HG02973 (cell line): ENCODE measurements at regions not wholly inside any gene's neighbourhood (a gene's known extent, or its start where the extent isn't known, plus 50 kb on each side); places are given as distances from the start of the nearest gene placed in this dataset.
"Not testable (repeated sequence)": the region's sequence is repeated elsewhere in the genome, so short reads cannot be mapped to it uniquely, and the experiment has no call there.

Experiments used
- ATAC-seq: cut with Tn5 transposase; IDR thresholded peaks from one replicate; pipeline ENCODE4 v1.9.1; 2021; ENCODE audit warnings: moderate library complexity; ENCODE audit not compliant: unreplicated experiment

DNA sequence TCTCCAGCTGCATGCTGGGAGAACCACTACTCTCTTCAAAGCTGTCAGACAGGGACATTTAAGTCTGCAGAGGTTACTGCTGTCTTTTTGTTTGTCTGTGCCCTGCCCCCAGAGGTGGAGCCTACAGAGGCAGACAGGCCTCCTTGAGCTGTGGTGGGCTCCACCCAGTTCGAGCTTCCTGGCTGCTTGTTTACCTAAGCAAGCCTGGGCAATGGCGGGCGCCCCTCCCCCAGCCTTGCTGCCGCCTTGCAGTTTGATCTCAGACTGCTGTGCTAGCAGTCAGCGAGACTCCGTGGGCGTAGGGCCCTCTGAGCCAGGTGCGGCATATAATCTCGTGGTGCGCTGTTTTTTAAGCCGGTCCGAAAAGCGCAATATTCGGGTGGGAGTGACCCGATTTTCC lies 215.0 kb downstream of the STIM2 start:
- ATAC-seq = not testable (repeated sequence)

DNA sequence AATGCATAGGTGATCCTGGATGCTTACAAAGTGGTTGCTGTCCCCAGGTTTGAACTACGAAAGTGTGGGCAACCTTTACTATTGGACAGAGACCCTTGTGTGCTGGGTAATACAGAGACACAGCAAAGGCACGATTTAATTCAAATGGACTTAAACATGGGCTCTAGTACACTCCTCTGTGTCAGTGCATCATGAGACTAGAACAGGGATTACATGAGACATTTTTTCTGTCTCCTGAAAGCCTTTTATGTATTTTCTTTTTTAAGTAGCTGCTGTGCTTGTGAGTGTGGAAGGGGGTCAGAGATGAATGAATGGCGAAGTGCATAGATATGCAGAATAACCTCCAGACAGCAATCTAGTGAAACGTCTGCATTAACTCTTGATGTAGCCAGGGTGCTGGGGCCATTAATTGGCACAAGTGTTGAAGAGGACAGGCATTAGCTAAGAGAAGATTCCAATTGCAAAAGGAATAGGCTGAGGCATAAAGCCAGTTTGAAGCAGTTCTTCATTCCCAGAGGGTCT lies 218.4 kb downstream of the STIM2 start:
- no peak for ATAC-seq

DNA sequence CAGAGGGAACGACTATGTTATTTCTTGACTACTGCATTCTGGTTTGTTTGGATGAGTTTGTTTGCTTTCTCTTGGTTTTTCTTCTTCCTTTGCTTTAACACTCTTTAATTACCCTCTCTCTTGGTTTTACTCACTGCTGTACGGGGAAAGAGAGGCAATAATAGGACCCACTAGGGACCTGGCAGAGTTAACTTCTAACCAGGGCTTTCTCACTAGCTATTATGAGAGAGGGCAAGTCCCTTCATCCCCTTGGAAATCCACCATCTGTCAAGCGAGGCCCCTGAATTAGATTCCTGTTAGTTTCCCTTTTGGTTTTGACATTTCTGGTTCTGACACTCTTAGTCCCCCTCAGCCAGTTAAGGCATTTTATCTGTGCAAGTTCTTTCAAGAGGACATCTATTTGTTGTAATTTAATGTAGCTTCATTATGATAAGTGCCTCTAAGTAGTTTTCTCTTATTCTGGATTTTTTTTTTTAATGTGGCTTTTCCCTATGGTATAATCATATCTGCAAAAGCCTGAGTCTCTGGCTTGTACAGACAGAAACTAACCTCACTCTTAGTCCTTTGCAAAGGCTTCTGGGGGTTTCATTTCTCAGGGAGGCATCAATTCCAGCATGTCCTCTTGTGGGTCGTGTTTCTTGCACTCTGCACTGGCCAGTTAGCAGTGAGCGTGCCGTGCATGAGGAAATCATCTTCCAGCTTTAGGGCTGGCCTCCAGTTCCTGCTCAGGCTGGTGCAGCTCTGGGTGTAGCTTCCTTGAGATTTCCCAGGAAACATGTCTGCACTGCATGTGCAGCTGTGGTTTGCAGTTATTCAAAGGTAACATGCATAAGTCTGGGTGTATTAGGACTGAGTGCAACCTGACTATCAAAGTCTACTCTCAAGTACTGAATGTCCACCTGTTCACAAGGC lies 221.3 kb downstream of the STIM2 start:
- peak; percentile 62 for ATAC-seq

DNA sequence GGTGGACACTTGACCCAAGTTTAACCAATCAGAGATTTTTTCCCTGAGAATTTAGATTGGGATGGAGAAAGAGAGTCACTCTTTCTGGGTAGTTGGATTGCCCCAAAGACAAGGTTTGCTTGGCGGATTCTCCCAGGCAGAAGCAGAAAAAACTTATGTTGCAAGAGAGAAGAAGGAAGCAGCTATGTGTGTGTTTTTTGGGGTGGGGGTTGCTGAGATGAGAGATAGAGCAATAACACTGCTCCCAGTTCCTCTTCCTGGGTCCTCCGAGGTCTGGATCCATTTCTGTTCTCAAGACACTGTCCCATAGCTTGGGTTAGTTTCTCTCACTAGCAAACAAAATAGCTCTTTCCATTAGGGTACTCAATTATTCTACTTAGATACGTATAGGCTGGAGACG lies 222.1 kb downstream of the STIM2 start:
- no peak for ATAC-seq

DNA sequence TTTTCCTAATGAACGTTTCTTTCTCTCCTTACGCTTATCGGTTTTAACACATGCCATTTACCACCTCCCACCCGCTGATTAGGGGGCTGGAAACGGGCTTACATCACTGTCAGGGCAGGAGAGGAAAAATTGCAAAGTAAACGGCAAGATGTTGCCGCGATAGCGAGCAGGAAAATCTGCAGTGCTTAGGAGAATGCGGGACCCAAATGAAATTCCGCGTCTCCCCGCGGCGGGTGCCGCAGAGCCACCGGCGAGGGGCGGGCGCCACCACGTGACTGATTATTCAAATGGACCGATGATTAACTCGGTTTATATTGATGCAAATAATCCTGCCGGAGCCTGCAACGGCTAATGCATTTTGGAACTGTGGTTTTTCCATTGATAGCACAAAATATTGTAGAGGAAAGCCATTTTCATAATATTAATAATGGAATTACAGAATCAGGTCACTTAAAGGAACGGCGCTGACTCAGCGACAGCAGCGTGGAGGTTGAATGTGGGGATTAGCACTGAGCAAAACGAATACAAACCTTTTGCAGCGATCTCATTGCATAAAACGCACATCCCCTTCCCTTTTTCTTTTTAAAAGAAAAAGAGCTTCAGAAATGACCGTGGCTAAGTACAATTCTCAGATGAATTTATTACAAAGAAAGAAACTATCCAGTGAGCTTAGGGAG lies 224.2 kb downstream of the STIM2 start:
- ATAC-seq = no peak

DNA sequence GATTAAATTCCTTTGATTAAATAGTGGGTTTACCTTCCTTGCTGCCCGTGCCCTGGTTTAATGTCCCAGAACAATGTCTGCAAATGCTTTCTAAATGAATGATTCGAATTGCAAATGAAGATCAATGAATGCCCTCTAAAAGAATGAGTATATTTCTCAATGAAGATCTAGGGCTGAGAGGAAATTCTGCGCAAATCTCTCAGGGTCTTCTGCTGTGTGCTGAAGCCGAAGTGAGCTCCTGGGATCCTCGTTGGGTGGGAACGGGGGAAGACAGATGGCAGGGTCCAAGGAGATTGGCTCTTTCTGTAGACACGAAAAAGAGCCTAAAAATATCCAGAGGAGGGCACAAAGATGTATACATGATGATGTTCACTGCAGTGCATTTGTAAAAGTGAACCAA lies 224.8 kb downstream of the STIM2 start:
- ATAC-seq = no peak

DNA sequence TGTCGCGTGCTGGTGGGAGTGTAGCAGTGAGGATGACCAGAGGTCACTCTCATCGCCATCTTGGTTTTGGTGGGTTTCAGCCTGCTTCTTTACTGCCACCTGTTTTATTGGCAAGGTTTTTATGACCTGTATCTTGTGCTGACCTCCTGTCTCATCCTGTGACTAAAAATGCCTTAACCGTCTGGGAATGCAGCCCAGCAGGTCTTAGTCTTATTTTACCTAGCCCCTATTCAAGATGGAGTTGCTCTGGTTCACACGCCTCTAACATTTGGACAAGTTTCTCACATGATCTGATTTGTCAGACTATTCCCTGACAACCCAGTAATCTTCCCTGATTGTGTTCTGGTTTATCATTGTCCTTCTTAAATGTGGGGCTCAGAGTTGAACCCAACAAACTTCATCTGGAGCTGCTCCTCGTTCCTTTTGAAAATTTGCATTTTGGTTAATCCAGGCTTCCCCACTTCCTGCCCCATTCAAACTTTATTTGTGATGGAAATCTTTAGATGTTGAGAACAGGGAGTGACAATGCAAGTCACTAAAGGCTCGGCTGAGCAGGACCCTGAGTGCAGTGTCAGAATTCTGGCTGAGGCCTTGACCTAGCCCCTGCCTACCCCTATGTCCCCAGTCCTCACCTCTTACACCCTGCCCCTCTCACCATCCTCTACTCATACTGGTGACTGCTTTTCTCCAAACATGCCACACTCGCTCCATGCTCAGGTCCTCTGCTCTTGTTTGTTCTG lies 226.8 kb downstream of the STIM2 start:
- ATAC-seq = no peak

DNA sequence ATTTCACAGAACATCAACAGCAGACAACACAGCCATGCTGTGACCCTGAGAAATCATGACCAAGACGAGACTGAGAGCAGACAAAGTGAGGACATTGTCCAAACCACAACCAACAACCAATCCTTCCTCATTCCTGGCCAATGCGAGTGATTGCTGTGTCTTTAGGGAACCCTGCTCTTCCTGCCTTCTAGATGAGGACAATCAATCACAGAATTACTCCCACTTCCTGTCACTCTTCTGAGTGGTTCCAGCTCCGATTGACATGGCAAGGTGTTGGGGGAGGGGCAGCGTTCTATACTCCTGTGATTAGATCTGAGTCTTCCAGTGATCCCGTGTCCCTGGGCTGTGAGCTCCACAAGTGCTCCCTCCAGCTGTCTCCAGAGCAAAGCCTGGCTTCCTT lies 227.8 kb downstream of the STIM2 start:
- no peak for ATAC-seq

DNA sequence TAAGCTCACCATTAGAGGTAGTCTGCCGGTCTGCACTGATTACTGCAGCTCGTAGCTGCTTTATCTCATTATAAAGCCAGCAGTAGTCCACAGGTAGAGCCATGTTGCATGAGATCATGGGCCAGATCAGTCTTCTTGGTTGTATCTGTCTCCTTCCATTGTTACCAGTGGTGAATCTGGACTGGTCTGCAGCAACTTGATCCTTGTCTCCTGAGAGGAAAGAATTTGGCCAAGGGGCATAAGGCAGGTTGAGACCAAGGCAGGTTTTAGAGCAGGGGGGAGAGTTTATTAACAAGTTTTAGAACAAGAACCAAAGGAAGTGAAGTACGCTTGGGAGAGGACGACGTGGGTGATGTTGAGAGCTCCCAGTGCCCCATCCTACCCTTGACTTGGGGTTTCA lies 228.5 kb downstream of the STIM2 start:
- no peak for ATAC-seq

DNA sequence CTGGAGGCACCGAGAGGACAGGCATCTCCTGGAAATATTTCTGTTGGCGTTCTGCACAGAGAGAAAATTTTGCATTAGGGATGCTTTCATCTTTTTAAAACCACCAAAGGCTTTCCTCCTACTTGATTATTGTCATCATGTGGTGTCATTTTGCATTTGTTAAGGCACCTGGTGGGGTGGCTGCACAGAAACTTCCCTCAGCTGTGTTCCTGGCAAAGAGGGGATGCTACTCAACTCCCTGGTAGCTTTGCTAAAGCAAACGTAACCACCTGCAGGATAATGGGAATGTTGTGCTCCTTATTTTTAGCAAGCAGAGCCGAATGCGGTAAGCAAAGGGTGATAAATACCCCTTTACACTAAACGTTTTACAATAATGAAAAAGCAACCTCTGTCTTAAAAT lies 229.8 kb downstream of the STIM2 start:
- no peak for ATAC-seq

DNA sequence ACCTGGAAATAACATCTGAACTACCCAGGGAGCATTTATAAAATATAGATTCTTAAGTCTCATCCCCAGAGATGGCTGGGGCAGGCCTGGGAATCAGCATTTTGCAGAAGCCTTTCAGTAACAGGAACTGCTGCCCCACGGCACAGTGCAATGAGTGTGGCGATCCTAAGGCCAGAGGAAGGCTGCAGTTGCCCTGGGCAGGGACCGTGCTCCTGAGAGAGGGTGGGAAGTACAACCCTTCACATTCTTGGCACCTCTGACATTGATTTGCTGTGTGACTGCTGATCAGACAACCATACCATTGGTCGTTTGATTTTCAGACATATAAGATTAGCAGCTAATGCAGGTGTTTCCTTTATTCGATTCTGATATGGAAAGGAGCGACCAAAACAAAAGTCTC lies 233.6 kb downstream of the STIM2 start:
- ATAC-seq = no peak

DNA sequence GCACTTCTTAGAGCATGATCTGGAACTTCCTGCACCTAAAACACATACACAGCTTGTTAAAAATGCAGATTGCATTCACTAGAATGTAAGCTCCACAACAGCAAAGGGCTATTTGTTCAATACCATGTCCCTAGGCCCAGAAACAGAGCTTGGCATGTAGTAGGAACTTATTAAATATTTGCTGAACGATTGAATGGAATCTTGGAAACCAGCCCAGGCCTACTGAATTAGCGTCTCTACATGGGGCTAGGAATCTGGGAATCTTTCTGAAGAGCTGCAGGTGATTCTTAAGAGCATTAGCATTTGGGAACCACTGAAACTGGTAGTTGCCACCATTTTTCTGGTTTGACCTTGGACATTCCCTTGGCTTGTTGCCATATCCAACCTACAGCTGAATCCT lies 234.1 kb downstream of the STIM2 start:
- ATAC-seq = no peak

DNA sequence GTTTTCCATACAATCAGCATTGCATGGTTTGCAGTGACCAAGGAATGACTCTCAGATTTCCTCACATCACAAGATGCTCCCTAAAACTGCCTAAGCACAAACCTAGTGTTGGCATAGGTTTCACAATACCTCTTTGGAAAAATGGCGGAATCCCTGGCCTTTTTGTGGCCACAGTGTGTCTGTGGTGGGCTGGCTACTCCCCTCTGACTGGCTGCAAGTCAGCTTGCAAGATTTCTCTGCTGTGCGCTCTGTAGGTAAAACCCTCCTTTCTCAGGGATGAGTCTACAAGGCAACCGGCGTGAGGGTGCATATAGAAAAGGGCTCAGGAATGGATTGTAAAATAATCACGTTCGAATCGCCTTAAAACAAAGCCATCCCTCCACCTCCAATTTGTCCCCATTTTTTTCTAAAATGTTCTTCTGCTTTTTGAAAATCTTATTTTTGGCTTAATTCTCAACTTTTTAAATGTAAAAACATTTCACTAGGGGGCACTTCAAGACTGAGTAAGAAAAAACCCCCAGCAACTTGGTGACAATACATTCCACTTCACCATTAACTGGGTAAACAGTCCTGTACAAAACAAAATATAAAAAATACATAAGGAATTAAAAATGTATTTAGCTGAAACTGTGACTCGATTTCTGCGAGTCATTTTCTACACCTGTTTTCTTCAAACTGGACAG lies 235.6 kb downstream of the STIM2 start:
- no peak for ATAC-seq

DNA sequence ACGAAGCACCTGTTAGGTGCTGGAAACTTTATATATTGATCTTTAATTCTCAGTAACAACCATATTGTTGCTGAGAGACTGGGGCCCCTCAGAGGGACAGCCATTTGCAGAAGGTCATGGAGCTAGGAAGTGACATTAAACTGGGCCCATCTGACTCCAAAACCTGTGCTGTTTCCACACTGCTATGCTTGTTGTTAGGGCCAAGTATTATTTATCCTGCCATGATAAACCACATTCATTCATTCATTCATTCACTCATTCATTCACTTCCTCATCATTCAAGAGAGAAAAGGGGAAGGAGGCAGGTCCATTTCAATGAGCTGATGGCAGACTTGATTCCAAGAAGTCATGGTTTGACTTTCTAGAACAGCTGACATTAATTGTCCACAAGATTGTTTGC lies 237.4 kb downstream of the STIM2 start:
- no peak for ATAC-seq

DNA sequence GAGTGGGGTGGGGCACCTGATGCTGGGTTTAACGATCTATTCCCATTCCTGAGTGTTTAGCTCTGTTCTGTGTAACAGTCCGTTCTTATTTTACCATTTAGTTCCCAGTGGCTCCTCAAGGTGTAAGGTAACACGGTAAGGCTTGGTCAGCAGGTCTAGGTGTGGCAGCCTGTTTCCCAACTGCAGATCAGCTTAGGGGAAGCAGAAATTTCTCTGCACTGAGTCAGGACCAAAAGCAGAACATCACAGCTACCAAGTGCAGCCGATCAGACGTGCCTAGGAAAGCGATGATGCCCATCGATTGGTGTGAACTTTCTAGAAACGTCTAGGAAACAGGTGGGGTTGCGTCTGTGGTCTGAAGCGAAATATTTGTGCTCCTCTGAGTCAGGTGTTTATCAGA lies 240.1 kb downstream of the STIM2 start:
- no peak for ATAC-seq

DNA sequence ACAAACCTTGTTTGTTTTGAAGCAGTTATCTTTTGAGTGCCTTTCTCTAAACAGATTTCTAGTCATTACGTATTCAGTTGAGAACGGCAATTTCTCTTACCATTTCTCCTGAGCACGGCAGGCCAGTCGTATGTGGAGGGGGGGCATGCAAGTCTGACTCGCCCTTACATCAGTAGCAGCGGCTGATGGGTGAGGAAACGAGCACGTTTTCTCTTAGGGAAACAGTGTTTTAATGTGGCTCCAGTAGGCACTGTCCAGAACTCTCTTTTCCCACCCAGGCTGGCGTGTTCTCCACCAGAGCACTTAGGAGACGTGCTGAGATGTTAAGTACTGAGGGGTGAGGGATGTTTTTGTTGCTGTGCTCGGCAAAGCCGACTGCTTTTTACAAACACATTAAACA lies 240.5 kb downstream of the STIM2 start:
- ATAC-seq = no peak

DNA sequence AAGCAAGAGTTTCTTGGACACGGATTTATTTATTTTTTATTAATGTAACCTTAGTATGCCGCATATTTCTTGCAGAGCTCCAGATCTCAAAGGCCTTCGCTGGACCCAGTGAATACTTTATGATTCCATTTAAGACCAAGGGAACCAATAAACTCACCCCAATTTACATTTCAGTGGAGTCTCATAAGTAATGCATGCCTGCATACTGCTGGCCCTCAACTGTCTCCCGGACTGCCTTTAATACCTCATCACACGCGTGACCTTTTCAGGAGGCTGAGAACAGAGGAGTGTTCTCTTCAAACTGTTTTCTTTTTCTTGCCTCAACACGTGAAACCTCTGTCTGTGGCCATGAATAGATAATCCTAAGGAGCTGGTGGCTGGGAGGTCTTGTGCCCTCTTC lies 240.9 kb downstream of the STIM2 start:
- no peak for ATAC-seq

DNA sequence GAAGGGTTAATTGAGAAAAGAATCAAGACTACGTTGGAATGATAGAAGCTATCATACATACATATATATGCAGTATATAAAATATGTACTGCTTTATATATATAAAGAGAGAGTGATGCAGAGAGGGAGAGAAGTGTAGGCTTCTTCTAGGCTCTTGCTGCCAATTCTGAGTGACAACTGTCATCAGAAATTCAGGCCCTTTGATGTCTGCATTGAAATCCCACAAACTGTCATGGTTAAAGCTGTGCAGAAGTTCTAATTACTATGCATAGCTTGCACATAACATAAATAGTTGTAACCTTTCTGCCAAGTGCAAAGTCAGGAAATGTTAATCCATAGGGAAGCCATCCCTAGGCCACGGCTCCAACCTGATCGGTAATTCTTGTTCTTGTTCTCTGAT lies 251.0 kb downstream of the STIM2 start:
- ATAC-seq = no peak

DNA sequence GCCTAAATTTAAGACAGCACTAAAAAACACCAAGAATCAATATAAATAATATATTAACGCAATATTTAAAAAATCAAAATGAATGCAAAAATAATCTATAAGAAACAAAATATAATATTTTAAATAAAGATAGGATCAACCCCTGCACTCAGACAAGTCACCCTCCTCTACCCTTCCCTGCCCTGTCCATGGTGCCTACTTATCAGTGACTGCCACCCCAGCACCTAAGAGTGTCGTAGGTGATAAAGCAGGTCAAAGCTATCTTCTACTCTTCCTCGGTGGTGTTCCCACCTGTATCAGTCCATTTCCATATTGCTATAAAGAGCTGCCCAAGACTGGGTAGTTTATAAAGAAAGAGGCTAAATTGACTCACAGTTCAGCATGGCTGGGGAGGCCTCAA lies 251.9 kb downstream of the STIM2 start:
- ATAC-seq = no peak

DNA sequence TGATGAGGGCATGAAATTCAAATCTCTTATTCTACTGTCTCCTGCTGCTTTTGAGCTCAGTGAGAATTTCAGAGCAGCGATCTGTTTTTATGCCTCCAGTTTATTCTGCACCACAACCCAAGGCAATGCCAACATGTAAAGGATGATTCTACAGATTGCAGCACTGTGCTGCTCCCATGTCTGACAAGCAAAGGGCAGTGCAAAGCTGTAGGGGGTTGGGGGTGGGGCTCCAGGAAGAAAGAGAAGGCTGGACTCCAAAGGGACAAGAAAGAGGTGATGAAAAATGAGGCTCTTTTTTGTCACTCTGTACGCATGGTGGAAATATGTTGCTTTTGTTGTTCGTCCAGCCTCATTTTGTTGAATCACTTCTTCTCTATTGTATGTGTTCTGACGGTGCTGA lies 254.6 kb downstream of the STIM2 start:
- no peak for ATAC-seq

DNA sequence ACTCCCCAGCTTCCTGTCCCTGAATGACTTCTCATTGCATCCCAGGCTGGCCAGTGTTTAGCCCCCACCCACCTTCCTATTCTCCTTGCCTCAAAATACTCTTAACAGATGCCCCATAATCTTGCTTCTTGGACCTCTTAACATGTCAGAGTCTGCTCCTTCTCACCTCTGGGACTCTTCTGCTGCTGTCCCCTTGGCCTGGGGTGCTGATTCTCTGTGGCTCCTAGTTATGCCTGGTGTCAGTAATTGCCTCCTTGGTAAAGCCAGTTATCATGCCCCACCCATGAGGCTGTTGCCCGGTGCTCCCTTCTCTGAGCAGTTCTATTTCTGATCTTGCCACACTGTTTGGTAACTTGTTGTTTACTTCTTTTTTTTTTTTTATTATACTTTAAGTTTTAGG lies 256.8 kb downstream of the STIM2 start:
- no peak for ATAC-seq
